ENCODE measurements at regions not wholly inside any gene's neighbourhood (a gene's known extent, or its start where the extent isn't known, plus 50 kb on each side); places are given as distances from the start of the nearest gene placed in this dataset.
"Not testable (repeated sequence)": the region's sequence is repeated elsewhere in the genome, so short reads cannot be mapped to it uniquely, and the experiment has no call there.

- DNase-seq: no peak
Observed at GRCh38 chr1:29428997-29429396, 192.7 kb downstream of the PTPRU start.

GRCh38 chr1:29428280-29428615 lies 191.9 kb downstream of the PTPRU start:
- no peak for DNase-seq

GRCh38 chr1:29427614-29428279 lies 191.4 kb downstream of the PTPRU start:
- DNase-seq: no peak

- no peak for DNase-seq
Observed at GRCh38 chr1:29426701-29427279, 190.5 kb downstream of the PTPRU start.

- no peak for DNase-seq
Observed at GRCh38 chr1:29425631-29426030, 189.3 kb downstream of the PTPRU start.

- DNase-seq: no peak
Observed at GRCh38 chr1:29424266-29424665, 187.9 kb downstream of the PTPRU start.

- no peak for DNase-seq
Observed at GRCh38 chr1:29420202-29420601, 183.9 kb downstream of the PTPRU start.

- no peak for DNase-seq
Observed at GRCh38 chr1:29417971-29418370, 181.6 kb downstream of the PTPRU start.

- DNase-seq: no peak
Observed at GRCh38 chr1:29417147-29417858, 181.0 kb downstream of the PTPRU start.

- no peak for DNase-seq
Observed at GRCh38 chr1:29416267-29417146, 180.2 kb downstream of the PTPRU start.

- DNase-seq: no peak
Observed at GRCh38 chr1:29415861-29416260, 179.5 kb downstream of the PTPRU start.

GRCh38 chr1:29415156-29415830 lies 179.0 kb downstream of the PTPRU start:
- DNase-seq: no peak

- no peak for DNase-seq
Observed at GRCh38 chr1:29414086-29414485, 177.8 kb downstream of the PTPRU start.

- no peak for DNase-seq
Observed at GRCh38 chr1:29413661-29414060, 177.3 kb downstream of the PTPRU start.

- no peak for DNase-seq
Observed at GRCh38 chr1:29412591-29412990, 176.3 kb downstream of the PTPRU start.

- no peak for DNase-seq
Observed at GRCh38 chr1:29410476-29410875, 174.2 kb downstream of the PTPRU start.

- no peak for DNase-seq
Observed at GRCh38 chr1:29409616-29410015, 173.3 kb downstream of the PTPRU start.

- no peak for DNase-seq
Observed at GRCh38 chr1:29408831-29409605, 172.7 kb downstream of the PTPRU start.

- no peak for DNase-seq
Observed at GRCh38 chr1:29406814-29407213, 170.5 kb downstream of the PTPRU start.

- DNase-seq: not testable (repeated sequence)
Observed at GRCh38 chr1:29400203-29400602, 163.9 kb downstream of the PTPRU start.

GRCh38 chr1:29399465-29399864 lies 163.1 kb downstream of the PTPRU start:
- DNase-seq: no peak

All from skin of body (tissue), 1 donor.